Stomach (tissue), 4 donors: ENCODE measurements at regions not wholly inside any gene's neighbourhood (a gene's known extent, or its start where the extent isn't known, plus 50 kb on each side); places are given as distances from the start of the nearest gene placed in this dataset.

ENCODE experiments used
- POLR2AphosphoS5 ChIP-seq, 3 donors: sonication (generic); formaldehyde crosslinking; IDR thresholded peaks; one replicate each; pipeline ENCODE4 v1.6.1; 2016; ENCODE audit warnings: antibody characterized with exemption in 3 of 3
- TF ChIP-seq, protein P1 (sequence below), 7 experiments: fragments of 450-650 bp in 4 of 7; fragments of 200-600 bp in 3 of 7; sonication (generic) in 3 of 7; IDR thresholded peaks; one replicate each; pipeline ENCODE4 v1.5.1; 2016 to 2019; ENCODE audit warnings: antibody characterized with exemption in 7 of 7, control low read depth in 2 of 7, mild to moderate bottlenecking in 1 of 7

DNA sequence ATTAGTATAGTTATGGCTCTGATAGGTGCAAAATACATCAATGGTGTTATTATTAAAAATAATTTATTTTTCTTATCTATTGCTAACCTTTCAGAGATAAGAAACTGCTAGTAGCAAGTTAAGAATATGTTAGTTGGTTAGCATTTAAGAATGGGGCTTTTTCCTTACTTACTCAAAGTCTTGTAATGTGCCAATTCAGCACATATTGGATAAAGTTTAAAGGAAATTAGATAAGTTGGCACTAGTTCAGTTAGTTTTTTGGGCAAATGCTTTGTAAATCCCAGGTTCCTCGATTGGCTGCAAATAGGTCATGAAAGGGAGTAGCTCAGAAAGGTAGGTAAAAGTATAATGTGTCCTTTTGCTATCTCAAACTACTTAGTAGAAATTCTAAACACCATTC is 2806.7 kb downstream of the PCDH9 start:
- TF ChIP-seq, protein P1, sequence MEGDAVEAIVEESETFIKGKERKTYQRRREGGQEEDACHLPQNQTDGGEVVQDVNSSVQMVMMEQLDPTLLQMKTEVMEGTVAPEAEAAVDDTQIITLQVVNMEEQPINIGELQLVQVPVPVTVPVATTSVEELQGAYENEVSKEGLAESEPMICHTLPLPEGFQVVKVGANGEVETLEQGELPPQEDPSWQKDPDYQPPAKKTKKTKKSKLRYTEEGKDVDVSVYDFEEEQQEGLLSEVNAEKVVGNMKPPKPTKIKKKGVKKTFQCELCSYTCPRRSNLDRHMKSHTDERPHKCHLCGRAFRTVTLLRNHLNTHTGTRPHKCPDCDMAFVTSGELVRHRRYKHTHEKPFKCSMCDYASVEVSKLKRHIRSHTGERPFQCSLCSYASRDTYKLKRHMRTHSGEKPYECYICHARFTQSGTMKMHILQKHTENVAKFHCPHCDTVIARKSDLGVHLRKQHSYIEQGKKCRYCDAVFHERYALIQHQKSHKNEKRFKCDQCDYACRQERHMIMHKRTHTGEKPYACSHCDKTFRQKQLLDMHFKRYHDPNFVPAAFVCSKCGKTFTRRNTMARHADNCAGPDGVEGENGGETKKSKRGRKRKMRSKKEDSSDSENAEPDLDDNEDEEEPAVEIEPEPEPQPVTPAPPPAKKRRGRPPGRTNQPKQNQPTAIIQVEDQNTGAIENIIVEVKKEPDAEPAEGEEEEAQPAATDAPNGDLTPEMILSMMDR (IDR thresholded peaks at IDR 0.05), result no peak
- TF ChIP-seq POLR2AphosphoS5 (IDR thresholded peaks at IDR 0.05), result no peak
